Chondrocyte (in vitro differentiated cells): ENCODE measurements at regions not wholly inside any gene's neighbourhood (a gene's known extent, or its start where the extent isn't known, plus 50 kb on each side); places are given as distances from the start of the nearest gene placed in this dataset.
"Not testable (repeated sequence)": the region's sequence is repeated elsewhere in the genome, so short reads cannot be mapped to it uniquely, and the experiment has no call there.

Source experiments
- DNase-seq: peaks from one replicate; pipeline ENCODE4 v3.0.0; 2021; ENCODE audit warnings: mixed read lengths, low spot score
- H3K27ac Mint-ChIP-seq: one replicate; pipeline ENCODE4 v1.8.0; 2021; ENCODE audit warnings: mild to moderate bottlenecking, moderate library complexity, mixed read lengths; ENCODE audit not compliant: unreplicated experiment
- H3K27me3 Mint-ChIP-seq: 2 replicates; pipeline ENCODE4 v1.8.0; 2021; ENCODE audit warnings: low read depth, mixed read lengths
- H3K36me3 Mint-ChIP-seq: 2 replicates; pipeline ENCODE4 v1.8.0; 2021; ENCODE audit warnings: low read depth, mixed read lengths
- H3K4me1 Mint-ChIP-seq: 2 replicates; pipeline ENCODE4 v1.8.0; 2021; ENCODE audit warnings: low read depth, mild to moderate bottlenecking, mixed read lengths
- H3K4me3 Mint-ChIP-seq: one replicate; pipeline ENCODE4 v1.8.0; 2021; ENCODE audit warnings: mild to moderate bottlenecking, moderate library complexity, mixed read lengths; ENCODE audit not compliant: unreplicated experiment
- H3K9me3 Mint-ChIP-seq: 2 replicates; pipeline ENCODE4 v1.8.0; 2021; ENCODE audit warnings: low read depth, mixed read lengths

DNA sequence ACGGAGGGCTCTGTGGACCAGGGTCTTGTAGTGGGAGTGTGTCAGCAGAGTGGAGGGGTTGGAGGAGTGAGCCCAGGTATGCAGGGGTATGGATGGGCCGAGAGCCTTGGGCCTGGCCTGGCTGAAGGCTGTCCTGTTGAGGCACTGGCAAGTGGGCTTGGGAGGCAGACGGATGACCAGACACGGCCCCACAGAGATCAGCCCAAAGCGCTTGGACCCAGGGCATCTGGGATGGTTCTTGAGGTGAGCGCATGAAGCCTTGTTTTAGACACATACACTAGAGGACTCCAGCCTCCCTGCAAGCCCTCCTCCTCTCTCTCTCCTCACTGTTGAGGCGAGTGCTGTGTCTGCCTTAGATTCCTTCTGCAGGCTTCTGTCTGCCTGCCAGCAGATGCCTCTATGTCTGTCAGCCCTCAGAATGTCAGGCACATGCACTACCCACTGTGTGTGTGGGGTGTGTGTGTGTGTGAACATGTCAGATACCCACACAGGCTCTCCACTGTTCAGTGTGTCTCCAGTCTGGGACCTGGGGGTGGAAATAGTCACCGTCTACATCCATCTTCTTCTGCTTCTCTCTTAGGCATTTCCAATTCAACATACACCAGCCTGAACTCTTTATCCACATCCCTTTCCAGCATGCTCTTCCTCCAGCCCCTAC lies 218.0 kb upstream of the PLGLB1 start:
- not testable (repeated sequence) for H3K27me3 Mint-ChIP-seq, H3K36me3 Mint-ChIP-seq, H3K4me3 Mint-ChIP-seq, H3K9me3 Mint-ChIP-seq, H3K27ac Mint-ChIP-seq, H3K4me1 Mint-ChIP-seq, DNase-seq

GRCh38 chr2:87246066-87246717 lies 224.5 kb upstream of the PLGLB1 start:
- not testable (repeated sequence) for H3K4me3 Mint-ChIP-seq, H3K27me3 Mint-ChIP-seq, H3K4me1 Mint-ChIP-seq, H3K9me3 Mint-ChIP-seq, H3K36me3 Mint-ChIP-seq, DNase-seq
- H3K27ac Mint-ChIP-seq = peak overlapping the region; percentile 61

GRCh38 chr2:87252046-87252445 lies 230.4 kb upstream of the PLGLB1 start:
- H3K27me3 Mint-ChIP-seq, H3K4me3 Mint-ChIP-seq, H3K4me1 Mint-ChIP-seq, H3K9me3 Mint-ChIP-seq, DNase-seq, H3K36me3 Mint-ChIP-seq, H3K27ac Mint-ChIP-seq: not testable (repeated sequence)

DNA sequence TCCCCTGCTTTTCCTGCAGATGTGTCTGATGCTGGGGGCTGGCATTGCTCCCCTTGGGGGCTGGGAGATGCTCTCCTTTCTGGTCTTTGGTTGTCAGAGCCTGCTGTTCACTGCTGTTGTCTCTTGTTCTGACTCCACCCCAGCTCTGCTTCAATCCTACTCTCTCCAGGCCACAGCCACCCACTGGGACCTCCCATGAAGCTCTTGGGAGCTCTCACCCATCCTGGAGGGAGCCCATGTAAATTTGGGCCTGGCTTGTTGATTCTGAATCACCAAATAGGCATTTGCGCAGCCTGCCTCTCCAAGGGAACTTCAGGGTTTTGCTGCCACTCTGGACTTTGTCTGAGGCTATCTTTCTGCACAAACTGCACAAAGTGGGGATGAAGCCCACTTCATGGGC lies 232.9 kb upstream of the PLGLB1 start:
- not testable (repeated sequence) for H3K27ac Mint-ChIP-seq, H3K36me3 Mint-ChIP-seq, H3K9me3 Mint-ChIP-seq, H3K4me1 Mint-ChIP-seq, H3K27me3 Mint-ChIP-seq, DNase-seq, H3K4me3 Mint-ChIP-seq

DNA sequence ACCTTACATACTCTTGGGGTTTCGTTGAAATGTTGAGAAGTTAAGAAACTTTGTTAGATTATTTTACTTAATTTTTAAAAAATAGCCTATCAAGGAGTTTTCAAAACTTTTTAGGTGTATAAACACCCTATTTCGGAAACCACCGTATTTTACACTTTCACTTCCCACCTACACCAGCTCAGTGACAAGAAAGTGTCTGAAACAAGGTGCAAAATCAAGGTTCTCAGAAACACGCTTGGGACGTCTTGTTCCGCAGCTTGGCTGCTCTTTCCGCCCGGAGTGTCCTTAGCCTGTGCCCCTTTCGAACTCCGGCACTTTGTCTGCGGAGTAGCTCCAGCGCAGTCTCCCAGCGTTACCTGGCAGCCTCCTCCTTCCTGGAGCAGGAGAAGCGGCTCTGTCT lies 233.8 kb upstream of the PLGLB1 start:
- DNase-seq, H3K36me3 Mint-ChIP-seq, H3K27me3 Mint-ChIP-seq, H3K4me1 Mint-ChIP-seq, H3K9me3 Mint-ChIP-seq, H3K27ac Mint-ChIP-seq, H3K4me3 Mint-ChIP-seq: not testable (repeated sequence)

- DNase-seq, H3K36me3 Mint-ChIP-seq, H3K27me3 Mint-ChIP-seq, H3K9me3 Mint-ChIP-seq, H3K4me1 Mint-ChIP-seq, H3K27ac Mint-ChIP-seq, H3K4me3 Mint-ChIP-seq: not testable (repeated sequence)
Observed at GRCh38 chr2:87258887-87259286, 237.2 kb upstream of the PLGLB1 start.

GRCh38 chr2:87262184-87262702 lies 240.6 kb upstream of the PLGLB1 start:
- H3K27ac Mint-ChIP-seq, H3K4me1 Mint-ChIP-seq, H3K9me3 Mint-ChIP-seq, H3K27me3 Mint-ChIP-seq, H3K36me3 Mint-ChIP-seq, DNase-seq, H3K4me3 Mint-ChIP-seq: not testable (repeated sequence)

DNA sequence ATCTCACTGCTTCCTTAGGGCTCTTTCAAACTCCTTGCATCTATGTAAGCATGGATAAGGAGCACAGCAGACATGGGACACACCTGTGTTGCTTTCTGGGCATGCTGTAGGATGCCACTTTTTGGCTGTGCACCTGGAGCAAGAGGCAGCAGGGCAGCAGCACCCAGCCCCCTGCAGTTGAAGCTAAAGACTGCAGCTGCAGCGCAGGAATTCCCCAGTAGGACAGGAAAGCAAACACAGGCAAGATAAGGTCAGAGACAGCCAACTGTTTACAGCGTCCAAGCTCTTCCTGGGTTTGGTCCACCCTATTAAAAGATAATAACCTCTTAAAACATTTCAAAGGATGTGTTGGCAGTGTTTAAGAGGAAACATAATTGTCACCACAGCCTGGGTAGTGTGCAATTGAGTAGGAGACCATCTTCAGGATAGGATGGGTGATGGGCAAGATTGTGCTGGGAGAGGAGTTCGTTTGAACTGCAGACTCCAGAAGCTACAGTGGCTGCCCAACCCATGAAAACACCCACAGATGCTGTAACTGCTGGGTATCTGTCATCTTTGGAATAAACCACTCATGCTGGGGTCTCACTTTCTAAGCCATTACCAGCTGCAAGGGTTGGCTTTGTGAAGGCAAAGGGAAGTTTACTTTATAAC lies 242.3 kb upstream of the PLGLB1 start:
- H3K27me3 Mint-ChIP-seq, DNase-seq, H3K9me3 Mint-ChIP-seq, H3K36me3 Mint-ChIP-seq, H3K4me3 Mint-ChIP-seq, H3K4me1 Mint-ChIP-seq, H3K27ac Mint-ChIP-seq: not testable (repeated sequence)

GRCh38 chr2:87275192-87275591 lies 253.5 kb upstream of the PLGLB1 start:
- H3K9me3 Mint-ChIP-seq, H3K4me1 Mint-ChIP-seq, H3K36me3 Mint-ChIP-seq, H3K27me3 Mint-ChIP-seq, DNase-seq, H3K27ac Mint-ChIP-seq, H3K4me3 Mint-ChIP-seq: not testable (repeated sequence)

- DNase-seq, H3K4me3 Mint-ChIP-seq, H3K27ac Mint-ChIP-seq, H3K36me3 Mint-ChIP-seq, H3K27me3 Mint-ChIP-seq, H3K4me1 Mint-ChIP-seq, H3K9me3 Mint-ChIP-seq: not testable (repeated sequence)
Observed at GRCh38 chr2:87275974-87276629, 254.5 kb upstream of the PLGLB1 start.

GRCh38 chr2:87276673-87277072 lies 255.0 kb upstream of the PLGLB1 start:
- not testable (repeated sequence) for DNase-seq, H3K27me3 Mint-ChIP-seq, H3K4me3 Mint-ChIP-seq, H3K9me3 Mint-ChIP-seq, H3K27ac Mint-ChIP-seq, H3K4me1 Mint-ChIP-seq, H3K36me3 Mint-ChIP-seq

- H3K27me3 Mint-ChIP-seq, H3K9me3 Mint-ChIP-seq, H3K27ac Mint-ChIP-seq, H3K4me1 Mint-ChIP-seq, H3K4me3 Mint-ChIP-seq, H3K36me3 Mint-ChIP-seq, DNase-seq: not testable (repeated sequence)
Observed at GRCh38 chr2:87277734-87278133, 256.1 kb upstream of the PLGLB1 start.
